ENCODE measurements at regions not wholly inside any gene's neighbourhood (a gene's known extent, or its start where the extent isn't known, plus 50 kb on each side); places are given as distances from the start of the nearest gene placed in this dataset.
A peak's percentile ranks its signal among the peaks of the same experiment; 100 is the strongest.
"Not testable (repeated sequence)": the region's sequence is repeated elsewhere in the genome, so short reads cannot be mapped to it uniquely, and the experiment has no call there.

- DNase-seq, result no peak
Observed at GRCh38 chr6:167208819-167209576, 51.2 kb upstream of the GPR31 start.

DNA sequence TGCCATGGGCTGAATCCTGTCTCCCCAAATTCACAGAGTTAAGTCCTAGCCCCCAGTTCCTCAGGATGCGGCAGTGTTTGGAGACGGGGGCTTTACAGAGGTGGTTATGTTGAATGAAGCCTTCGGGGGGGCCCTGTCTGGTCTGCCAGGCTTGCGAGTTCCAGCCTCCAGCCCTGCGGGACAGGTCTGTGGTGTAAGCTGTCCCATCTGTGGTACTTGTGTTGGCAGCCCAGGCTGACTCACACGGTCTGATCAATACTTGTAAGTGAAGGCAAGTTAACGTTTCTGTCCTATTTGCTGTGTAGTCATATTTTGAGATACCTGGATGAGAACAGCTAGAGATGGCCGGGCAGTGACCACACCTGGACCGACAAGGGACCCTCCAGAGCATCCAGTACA, 51.8 kb upstream of the GPR31 start:
- no peak for DNase-seq

GRCh38 chr6:167210375-167211294, 52.9 kb upstream of the GPR31 start:
- DNase-seq, result no peak

DNA sequence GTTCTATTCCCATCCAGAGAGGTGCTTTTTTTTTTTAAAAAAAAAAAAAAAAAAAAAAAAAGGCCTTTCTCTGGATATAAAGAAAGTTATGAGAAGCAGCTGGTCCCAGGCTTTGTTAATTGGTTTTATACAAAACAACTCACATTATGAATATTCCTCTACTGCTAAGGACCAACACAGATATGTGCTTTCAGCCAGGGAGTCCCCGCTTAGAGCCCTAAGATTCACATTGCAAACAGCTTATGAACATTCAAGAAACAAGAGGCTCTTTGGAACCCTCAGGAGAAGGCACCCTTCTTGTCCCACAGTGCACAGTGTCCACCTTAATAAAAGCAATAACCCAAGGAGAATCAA, 53.5 kb upstream of the GPR31 start:
- DNase-seq, result no peak

DNA sequence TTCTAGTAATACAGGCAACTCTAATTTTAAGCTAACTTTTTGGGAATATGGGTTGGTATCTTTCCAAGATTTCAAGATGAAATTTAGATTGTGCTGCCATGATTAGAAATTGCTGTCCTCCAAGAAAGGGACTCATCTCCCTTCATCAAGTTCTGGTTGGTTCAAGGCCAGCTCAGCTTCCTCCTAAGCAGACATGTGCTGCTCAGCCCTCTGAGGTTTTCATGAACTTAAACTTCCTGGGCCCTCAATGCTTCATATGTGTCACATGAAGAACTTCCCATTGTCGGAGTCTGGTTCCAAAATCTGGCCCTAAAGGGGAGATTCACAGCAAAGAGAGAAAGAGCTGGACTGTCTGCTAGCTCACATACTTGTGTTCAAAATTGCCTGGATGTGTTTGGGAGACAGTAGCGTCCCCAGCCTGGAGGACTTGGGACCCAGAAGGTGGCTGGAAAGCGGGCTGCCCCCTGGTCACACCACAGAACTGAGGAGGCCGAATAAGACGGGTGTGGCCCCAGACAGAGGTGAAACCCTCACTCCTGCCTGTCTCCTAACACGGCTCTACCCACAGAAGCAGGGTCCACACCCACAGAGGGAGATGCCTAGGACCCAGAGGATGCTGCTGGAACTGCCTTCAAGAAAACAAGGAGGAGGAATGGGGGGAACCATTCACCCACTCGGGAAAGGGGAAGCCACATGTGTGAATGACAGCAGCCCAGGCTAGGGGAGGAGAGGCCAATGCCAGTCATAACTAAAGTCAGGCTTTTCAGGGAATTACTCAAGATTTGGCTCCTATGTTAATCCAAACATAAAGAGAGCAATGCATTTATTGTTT, 54.3 kb upstream of the GPR31 start:
- DNase-seq, result no peak

DNA sequence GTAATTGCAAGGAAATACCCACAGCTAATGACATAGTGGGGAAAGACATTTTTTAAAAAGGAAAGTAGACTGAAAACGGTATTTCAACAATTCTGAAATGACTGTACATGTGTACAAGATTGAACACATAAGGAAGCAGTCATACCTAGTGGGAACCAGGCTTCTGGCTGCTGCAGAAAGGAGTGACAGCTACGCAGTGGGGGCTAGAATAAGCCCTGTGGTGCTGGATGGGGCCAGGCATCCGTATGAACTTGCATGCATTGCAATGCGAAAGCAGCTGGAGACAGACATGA, 54.9 kb upstream of the GPR31 start:
- no peak for DNase-seq

DNA sequence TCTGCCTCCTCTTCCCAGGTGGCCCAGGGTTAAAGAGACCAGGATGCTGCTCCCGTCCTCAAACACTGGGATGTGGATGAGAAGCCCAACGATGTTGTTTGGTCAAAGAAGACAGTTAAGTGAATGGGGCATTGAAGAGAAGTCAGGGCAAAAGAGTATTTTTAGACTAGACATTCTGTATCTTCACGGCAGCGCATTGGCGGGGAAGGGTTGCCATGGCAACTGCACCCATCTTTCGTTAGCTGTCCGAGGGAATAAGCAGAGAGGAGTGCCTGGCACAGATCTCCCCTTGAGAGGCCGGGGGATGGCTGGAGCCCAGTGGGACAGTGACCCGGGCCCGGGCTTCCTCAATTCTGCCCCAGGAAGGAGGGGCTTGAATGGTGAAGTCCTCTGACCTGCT, 56.4 kb upstream of the GPR31 start:
- DNase-seq, result no peak

- not testable (repeated sequence) for DNase-seq
Observed at GRCh38 chr6:167215429-167216250, 57.9 kb upstream of the GPR31 start.

- not testable (repeated sequence) for DNase-seq
Observed at GRCh38 chr6:167216390-167217050, 58.7 kb upstream of the GPR31 start.

DNA sequence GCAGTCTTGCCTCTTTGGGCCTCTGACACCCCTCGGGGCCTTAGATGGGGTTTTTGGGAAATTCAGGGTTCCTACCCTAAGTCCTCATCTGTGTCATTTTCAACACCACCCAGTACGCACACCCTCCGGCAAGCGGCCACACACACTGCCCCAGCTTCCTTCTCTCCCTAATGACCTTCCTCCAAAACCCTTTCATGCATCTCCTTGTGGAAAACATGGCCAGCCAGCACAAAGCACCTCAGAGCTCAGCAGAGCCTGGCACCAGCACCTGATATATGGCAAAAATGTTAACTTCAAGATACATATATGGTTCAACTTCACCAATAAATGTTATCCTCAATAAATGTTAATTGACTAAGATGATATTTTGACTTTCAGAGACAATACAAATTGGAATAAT, 59.3 kb upstream of the GPR31 start:
- not testable (repeated sequence) for DNase-seq

GRCh38 chr6:167217951-167218759, 60.4 kb upstream of the GPR31 start:
- peak; percentile 34 to 50 for DNase-seq

- not testable (repeated sequence) for DNase-seq
Observed at GRCh38 chr6:167219079-167219478, 61.3 kb upstream of the GPR31 start.

- DNase-seq, result no peak
Observed at GRCh38 chr6:167219967-167220512, 62.3 kb upstream of the GPR31 start.

DNA sequence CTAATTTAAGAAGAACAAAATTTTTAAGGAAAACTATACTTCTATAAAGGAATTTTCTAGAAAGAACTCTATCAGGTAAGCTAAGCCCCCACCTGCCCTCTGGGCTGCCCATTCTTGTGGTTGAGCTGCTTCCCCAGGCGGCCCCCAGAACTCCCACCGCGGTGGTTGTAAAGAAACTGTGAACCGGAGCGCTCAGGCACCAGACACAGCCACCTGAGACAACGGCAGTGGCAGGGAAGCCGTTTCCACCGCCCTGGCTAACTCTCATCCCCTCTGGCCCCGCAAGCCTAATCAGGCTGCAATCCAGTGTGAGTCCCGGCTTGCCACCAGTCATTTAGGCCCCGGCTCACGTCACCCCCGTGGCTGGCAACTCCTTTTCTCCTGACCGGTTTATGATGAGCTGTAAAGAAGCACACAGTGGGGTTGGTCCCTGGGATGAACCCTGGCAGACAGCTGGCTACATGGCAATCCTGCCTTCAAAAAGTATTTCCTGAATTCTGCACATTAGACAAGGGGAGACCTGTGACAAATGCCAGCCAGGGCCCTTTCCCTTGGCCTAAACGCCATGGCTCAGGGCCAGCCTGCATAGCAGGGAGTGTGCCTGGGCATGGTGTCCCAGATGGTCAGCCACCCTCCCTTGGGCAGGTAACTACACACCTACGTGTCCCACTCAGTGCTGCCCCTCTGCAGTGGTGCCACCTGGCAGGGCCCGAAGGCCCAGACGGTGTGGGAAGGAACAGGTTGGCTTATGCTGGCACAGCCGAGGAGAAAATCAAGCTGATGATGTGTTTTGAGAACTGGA, 63.8 kb upstream of the GPR31 start:
- DNase-seq, result no peak

GRCh38 chr6:167225566-167226382, 65.3 kb upstream of the UNC93A start:
- not testable (repeated sequence) for DNase-seq

GRCh38 chr6:167226383-167226685, 64.8 kb upstream of the UNC93A start:
- no peak for DNase-seq

DNA sequence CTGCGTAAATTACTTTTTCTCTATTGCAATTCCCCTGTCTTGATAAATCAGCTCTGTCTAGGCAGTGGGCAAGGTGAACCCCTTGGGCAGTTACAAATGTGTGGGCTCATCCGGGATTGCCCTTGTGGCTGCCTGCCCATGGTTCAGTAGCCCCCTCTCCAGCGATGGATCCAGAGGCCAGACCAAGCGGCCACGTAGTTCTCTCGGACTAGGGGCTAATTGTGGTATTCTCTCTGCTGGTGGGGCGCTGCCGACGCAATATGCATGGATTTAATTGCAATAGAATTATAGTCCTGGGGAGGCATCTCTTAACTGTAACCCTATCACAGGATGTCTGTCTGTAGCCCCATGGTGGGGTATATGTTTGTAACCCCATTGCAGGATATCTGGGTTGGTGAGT, 64.3 kb upstream of the UNC93A start:
- no peak for DNase-seq

DNA sequence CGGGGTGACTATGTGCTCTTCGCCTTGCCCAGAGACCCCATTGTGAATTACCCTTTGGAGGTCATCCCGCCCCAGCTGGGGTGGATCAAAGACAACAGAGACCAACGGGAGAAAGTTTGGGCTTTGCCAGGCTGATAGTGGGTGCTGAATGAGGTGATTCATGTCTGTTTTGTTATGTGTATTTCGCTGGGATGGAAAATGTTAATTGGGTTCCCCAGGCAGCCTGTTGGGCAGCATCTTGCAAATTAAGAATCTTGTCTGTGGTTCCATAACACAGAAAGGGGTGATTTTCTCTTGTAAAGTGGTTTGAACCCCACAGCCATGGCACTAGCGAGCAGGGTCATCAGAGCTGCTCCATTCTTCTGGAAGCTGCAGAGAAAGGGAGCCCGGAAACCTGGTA, 63.1 kb upstream of the UNC93A start:
- no peak for DNase-seq

DNA sequence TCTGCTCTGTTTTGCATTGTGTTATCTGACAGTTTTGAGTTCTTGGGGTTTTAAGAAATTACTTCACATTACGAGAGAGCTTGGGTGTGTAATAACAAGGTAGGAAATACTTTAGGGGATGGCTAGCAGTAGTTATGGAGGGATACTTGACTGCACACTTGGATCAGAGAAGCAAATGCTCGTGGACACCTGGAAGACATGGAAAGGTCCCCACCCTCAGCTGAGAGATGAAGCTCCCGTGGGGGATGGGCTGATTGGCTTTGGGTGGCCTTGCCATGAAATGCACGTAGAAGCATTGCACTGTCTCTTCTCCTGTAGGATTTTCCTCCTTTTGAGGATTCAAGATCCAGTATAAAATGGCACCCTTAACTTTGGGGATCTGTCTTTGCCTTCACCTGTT, 61.5 kb upstream of the UNC93A start:
- DNase-seq, result no peak

Data from NCI-H2081 (cell line).